ENCODE measurements at regions not wholly inside any gene's neighbourhood (a gene's known extent, or its start where the extent isn't known, plus 50 kb on each side); places are given as distances from the start of the nearest gene placed in this dataset.

DNA sequence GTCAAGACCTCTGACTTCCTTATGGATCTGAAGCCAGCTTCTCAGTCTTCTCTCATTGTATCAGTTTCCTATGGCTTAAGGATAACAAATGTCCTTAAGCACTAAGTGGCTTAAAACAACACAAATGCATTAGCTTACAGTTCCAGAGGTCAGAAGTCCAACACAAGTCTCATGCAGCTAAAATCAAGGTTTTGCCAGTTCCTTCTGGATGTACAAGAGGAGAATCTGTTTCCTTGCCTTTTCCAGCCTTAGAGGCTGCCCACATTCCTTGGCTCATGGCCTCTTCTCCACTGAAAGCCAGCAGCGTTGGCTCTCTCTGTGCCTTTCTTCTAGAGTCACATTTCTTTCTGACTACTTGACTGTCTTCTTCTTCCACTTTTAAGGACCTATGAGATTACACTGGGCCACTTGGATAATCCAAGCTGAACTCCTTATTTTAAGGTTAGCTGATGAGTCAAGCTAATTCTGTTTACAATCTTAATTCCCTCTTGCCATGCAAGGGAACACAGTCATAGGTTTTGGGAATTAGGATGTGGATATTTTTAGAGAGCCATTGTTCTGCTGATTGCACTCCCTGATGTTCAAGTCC, 179.0 kb downstream of the BCAS1 start:
- H3K4me3 ChIP-seq (ENCODE audit: low read depth, low read length) = no peak overlapping the region
- DNase-seq (ENCODE audit: low read depth) = no peak
- in situ Hi-C loops (cut with HindIII; ENCODE audit: low sequenced_read_pairs) = no loop called here
- TF ChIP-seq, protein P1, sequence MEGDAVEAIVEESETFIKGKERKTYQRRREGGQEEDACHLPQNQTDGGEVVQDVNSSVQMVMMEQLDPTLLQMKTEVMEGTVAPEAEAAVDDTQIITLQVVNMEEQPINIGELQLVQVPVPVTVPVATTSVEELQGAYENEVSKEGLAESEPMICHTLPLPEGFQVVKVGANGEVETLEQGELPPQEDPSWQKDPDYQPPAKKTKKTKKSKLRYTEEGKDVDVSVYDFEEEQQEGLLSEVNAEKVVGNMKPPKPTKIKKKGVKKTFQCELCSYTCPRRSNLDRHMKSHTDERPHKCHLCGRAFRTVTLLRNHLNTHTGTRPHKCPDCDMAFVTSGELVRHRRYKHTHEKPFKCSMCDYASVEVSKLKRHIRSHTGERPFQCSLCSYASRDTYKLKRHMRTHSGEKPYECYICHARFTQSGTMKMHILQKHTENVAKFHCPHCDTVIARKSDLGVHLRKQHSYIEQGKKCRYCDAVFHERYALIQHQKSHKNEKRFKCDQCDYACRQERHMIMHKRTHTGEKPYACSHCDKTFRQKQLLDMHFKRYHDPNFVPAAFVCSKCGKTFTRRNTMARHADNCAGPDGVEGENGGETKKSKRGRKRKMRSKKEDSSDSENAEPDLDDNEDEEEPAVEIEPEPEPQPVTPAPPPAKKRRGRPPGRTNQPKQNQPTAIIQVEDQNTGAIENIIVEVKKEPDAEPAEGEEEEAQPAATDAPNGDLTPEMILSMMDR (IDR thresholded peaks at IDR 0.05; ENCODE audit: low read depth, low read length, missing control alignments) = no peak

DNA sequence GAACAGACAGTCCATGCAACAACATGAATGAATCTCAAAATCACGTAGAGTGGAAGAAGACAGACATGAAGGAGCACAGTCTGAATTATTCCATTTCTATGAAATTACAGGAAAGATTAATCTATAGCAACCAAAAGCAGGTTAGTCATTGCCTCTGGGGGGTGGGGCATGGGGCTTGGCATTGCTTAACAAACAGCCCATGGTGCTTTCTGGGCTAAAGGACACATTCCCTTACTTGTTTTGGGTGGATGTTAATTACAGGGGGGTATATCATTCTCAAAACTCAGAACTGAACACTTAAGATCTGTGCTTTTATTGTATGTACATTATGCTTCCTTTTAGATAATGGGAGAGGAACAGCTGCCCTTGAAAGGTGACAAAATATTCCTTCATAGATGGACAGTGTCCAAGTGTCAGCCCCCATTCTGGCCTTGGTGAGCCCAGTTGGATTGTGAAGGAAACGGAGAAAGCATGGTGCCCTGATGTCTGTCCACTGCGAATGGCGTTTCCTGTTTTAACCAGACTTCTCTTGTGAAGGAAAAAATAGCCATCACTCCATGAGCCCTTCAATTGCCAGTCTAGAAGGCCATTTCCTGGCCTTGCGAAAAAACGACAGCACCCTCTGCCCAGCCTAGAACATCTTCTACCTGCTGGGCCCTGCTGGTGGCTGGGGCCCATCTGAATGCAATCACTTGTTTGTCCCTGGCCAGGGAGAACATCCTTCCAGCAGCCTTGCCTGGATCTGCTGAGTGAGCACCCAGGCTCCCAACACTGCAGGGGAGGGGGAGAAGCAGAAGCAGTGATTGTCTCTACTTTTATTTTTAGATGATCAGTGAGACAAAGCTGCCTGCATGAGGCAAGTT, 179.7 kb downstream of the BCAS1 start:
- TF ChIP-seq, protein P1 (IDR thresholded peaks at IDR 0.05; ENCODE audit: low read depth, low read length, missing control alignments) = no peak
- no peak overlapping the region for H3K4me3 ChIP-seq (ENCODE audit: low read depth, low read length)
- DNase-seq (ENCODE audit: low read depth) = no peak
- in situ Hi-C loops (cut with HindIII; ENCODE audit: low sequenced_read_pairs) = no loop called here

- H3K4me3 ChIP-seq (ENCODE audit: low read depth, low read length) = no peak overlapping the region
- in situ Hi-C loops (cut with HindIII; ENCODE audit: low sequenced_read_pairs) = no loop called here
- DNase-seq (ENCODE audit: low read depth) = no peak
- TF ChIP-seq, protein P1 (IDR thresholded peaks at IDR 0.05; ENCODE audit: low read depth, low read length, missing control alignments) = no peak
Observed at GRCh38 chr20:53889411-53890148, 180.8 kb downstream of the BCAS1 start.

- DNase-seq (ENCODE audit: low read depth) = no peak
- H3K4me3 ChIP-seq (ENCODE audit: low read depth, low read length) = no peak overlapping the region
- in situ Hi-C loops (cut with HindIII; ENCODE audit: low sequenced_read_pairs) = no loop called here
- TF ChIP-seq, protein P1 (IDR thresholded peaks at IDR 0.05; ENCODE audit: low read depth, low read length, missing control alignments) = no peak
Observed at GRCh38 chr20:53888951-53889350, 181.4 kb downstream of the BCAS1 start.

DNA sequence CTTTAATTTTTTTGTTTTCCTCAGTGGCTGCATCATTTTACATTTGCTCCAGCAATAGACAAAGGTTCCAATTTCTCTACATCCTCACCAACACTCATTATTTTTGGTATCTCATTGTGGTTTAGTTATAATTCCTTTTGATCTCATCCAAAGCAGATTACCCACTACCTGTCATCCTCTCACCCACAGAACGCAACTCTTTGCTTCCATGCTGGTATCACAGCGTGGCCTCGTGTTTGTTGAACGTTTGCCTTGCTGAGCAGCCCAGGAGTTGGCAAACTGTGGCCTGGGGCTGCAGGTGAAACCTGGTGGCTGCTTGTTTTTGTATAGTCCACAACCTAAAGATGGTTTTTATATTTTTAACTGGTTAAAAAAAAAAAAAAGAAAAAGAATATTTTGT, 181.9 kb downstream of the BCAS1 start:
- TF ChIP-seq, protein P1 (IDR thresholded peaks at IDR 0.05; ENCODE audit: low read depth, low read length, missing control alignments) = no peak
- in situ Hi-C loops (cut with HindIII; ENCODE audit: low sequenced_read_pairs) = no loop called here
- no peak overlapping the region for H3K4me3 ChIP-seq (ENCODE audit: low read depth, low read length)
- DNase-seq (ENCODE audit: low read depth) = no peak

DNA sequence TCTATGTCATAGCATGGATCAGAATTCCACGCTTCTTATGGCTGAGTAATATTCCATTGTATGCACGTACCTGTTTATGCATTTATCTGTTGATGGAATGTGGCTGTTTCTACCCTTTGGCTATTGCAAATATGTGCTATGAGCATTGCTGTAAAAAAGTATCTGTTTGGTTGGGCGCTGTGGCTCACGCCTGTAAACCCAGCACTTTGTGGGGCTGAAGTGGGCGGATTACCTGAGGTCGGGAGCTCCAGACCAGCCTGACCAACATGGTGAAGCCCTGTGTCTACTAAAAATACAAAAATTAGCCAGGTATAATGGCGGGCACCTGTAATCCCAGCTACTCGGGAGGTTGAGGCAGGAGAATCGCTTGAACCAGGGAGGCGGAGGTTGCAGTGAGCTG, 182.4 kb downstream of the BCAS1 start:
- in situ Hi-C loops (cut with HindIII; ENCODE audit: low sequenced_read_pairs) = no loop called here
- no peak for DNase-seq (ENCODE audit: low read depth)
- TF ChIP-seq, protein P1 (IDR thresholded peaks at IDR 0.05; ENCODE audit: low read depth, low read length, missing control alignments) = no peak
- no peak overlapping the region for H3K4me3 ChIP-seq (ENCODE audit: low read depth, low read length)

Measured in astrocyte of the cerebellum (primary cell).